ENCODE measurements at regions not wholly inside any gene's neighbourhood (a gene's known extent, or its start where the extent isn't known, plus 50 kb on each side); places are given as distances from the start of the nearest gene placed in this dataset.

- no peak for DNase-seq
Observed at GRCh38 chr3:77868725-77869124, 828.8 kb downstream of the ROBO2 start.

- no peak for DNase-seq
Observed at GRCh38 chr3:77869423-77869822, 829.5 kb downstream of the ROBO2 start.

GRCh38 chr3:77871436-77871835, 831.5 kb downstream of the ROBO2 start:
- DNase-seq, result no peak

GRCh38 chr3:77873598-77873997, 833.7 kb downstream of the ROBO2 start:
- no peak for DNase-seq

GRCh38 chr3:77885381-77885780, 845.5 kb downstream of the ROBO2 start:
- DNase-seq, result peak; percentile 21

GRCh38 chr3:77887611-77888010, 847.7 kb downstream of the ROBO2 start:
- no peak for DNase-seq

GRCh38 chr3:77889616-77890015, 849.7 kb downstream of the ROBO2 start:
- DNase-seq, result no peak

GRCh38 chr3:77898621-77899020, 858.7 kb downstream of the ROBO2 start:
- DNase-seq, result no peak

- DNase-seq, result no peak
Observed at GRCh38 chr3:77902675-77903074, 862.8 kb downstream of the ROBO2 start.

- peak; percentile 64 for DNase-seq
Observed at GRCh38 chr3:77906102-77906709, 866.3 kb downstream of the ROBO2 start.

- DNase-seq, result no peak
Observed at GRCh38 chr3:77913524-77914174, 873.8 kb downstream of the ROBO2 start.

- DNase-seq, result no peak
Observed at GRCh38 chr3:77915336-77915735, 875.4 kb downstream of the ROBO2 start.

- DNase-seq, result no peak
Observed at GRCh38 chr3:77917225-77917624, 877.3 kb downstream of the ROBO2 start.

- DNase-seq, result no peak
Observed at GRCh38 chr3:77919244-77919643, 879.3 kb downstream of the ROBO2 start.

- DNase-seq, result no peak
Observed at GRCh38 chr3:77931255-77932009, 891.5 kb downstream of the ROBO2 start.

GRCh38 chr3:77932926-77933325, 893.0 kb downstream of the ROBO2 start:
- no peak for DNase-seq

- DNase-seq, result peak; percentile 9
Observed at GRCh38 chr3:77933926-77934325, 894.0 kb downstream of the ROBO2 start.

- no peak for DNase-seq
Observed at GRCh38 chr3:77935418-77935817, 895.5 kb downstream of the ROBO2 start.

- DNase-seq, result peak; percentile 28
Observed at GRCh38 chr3:77939726-77940125, 899.8 kb downstream of the ROBO2 start.

GRCh38 chr3:77943598-77943997, 903.7 kb downstream of the ROBO2 start:
- DNase-seq, result no peak

GRCh38 chr3:77945320-77945719, 905.4 kb downstream of the ROBO2 start:
- no peak for DNase-seq

GRCh38 chr3:77947671-77948070, 907.8 kb downstream of the ROBO2 start:
- no peak for DNase-seq

- no peak for DNase-seq
Observed at GRCh38 chr3:77967621-77968020, 927.7 kb downstream of the ROBO2 start.

GRCh38 chr3:77976079-77976478, 936.2 kb downstream of the ROBO2 start:
- no peak for DNase-seq
